Activated CD4-positive, CD25-positive, alpha-beta regulatory T cell treated with anti-CD3 and anti-CD28 coated beads, Interleukin-2, amount 50 U/mL, for 72 hours (primary cell): ENCODE measurements at regions not wholly inside any gene's neighbourhood (a gene's known extent, or its start where the extent isn't known, plus 50 kb on each side); places are given as distances from the start of the nearest gene placed in this dataset.

ENCODE experiments used
- DNase-seq: peaks from one replicate; pipeline ENCODE4 v3.0.0; 2021

GRCh38 chr5:162325143-162325727, 257.7 kb downstream of the GABRG2 start:
- DNase-seq = no peak

- DNase-seq = no peak
These were observed 267.4 kb downstream of the GABRG2 start for GRCh38 chr5:162334944-162335343.

- no peak for DNase-seq
These were observed 292.9 kb downstream of the GABRG2 start for GRCh38 chr5:162360373-162360931.

- DNase-seq = no peak
These were observed 304.7 kb downstream of the GABRG2 start for GRCh38 chr5:162372256-162372655.

- no peak for DNase-seq
These were observed 310.3 kb downstream of the GABRG2 start for GRCh38 chr5:162377895-162378294.

- DNase-seq = no peak
These were observed 315.3 kb downstream of the GABRG2 start for GRCh38 chr5:162382839-162383238.

- no peak for DNase-seq
These were observed 316.7 kb downstream of the GABRG2 start for GRCh38 chr5:162384225-162384624.

GRCh38 chr5:162391833-162392232, 324.3 kb downstream of the GABRG2 start:
- DNase-seq = no peak

- DNase-seq = no peak
These were observed 324.8 kb downstream of the GABRG2 start for GRCh38 chr5:162392336-162392735.

GRCh38 chr5:162393534-162393933, 326.0 kb downstream of the GABRG2 start:
- no peak for DNase-seq

- DNase-seq = no peak
These were observed 340.0 kb downstream of the GABRG2 start for GRCh38 chr5:162407614-162408013.

GRCh38 chr5:162410365-162410764, 342.8 kb downstream of the GABRG2 start:
- no peak for DNase-seq

- no peak for DNase-seq
These were observed 361.6 kb downstream of the GABRG2 start for GRCh38 chr5:162429142-162429541.

GRCh38 chr5:162434281-162434680, 366.7 kb downstream of the GABRG2 start:
- DNase-seq = no peak

GRCh38 chr5:162436055-162436454, 368.5 kb downstream of the GABRG2 start:
- no peak for DNase-seq

- no peak for DNase-seq
These were observed 376.7 kb downstream of the GABRG2 start for GRCh38 chr5:162444129-162444762.

GRCh38 chr5:162456086-162456485, 388.5 kb downstream of the GABRG2 start:
- no peak for DNase-seq

- no peak for DNase-seq
These were observed 398.4 kb downstream of the GABRG2 start for GRCh38 chr5:162466011-162466410.

GRCh38 chr5:162473041-162473714, 405.6 kb downstream of the GABRG2 start:
- DNase-seq = no peak

- no peak for DNase-seq
These were observed 406.7 kb downstream of the GABRG2 start for GRCh38 chr5:162474239-162474638.

GRCh38 chr5:162484095-162484494, 416.5 kb downstream of the GABRG2 start:
- no peak for DNase-seq

- no peak for DNase-seq
These were observed 417.4 kb downstream of the GABRG2 start for GRCh38 chr5:162484986-162485385.

GRCh38 chr5:162485666-162486292, 418.2 kb downstream of the GABRG2 start:
- DNase-seq = no peak
